HepG2 (cell line): ENCODE measurements at regions not wholly inside any gene's neighbourhood (a gene's known extent, or its start where the extent isn't known, plus 50 kb on each side); places are given as distances from the start of the nearest gene placed in this dataset.

Experiments used
- ATAC-seq: fragments of 200-7000 bp; cut with Tn5 transposase; 3 replicates; pipeline ENCODE4 v1.9.1; 2020; ENCODE audit warnings: mild to moderate bottlenecking, moderate library complexity
- BruUV-seq: library from RNA; stranded (reverse); fragments of 400-500 nt; replicated peaks from 2 replicates; lab custom pipeline; 2021; lab: Mats Ljungman, UMichigan
- CTCF ChIA-PET: fragments of 300-600 bp; formaldehyde crosslinking; extraction: SDS; loops from one replicate; lab custom pipeline; 2021; ENCODE audit warnings: low total read pairs, inconsistent platforms, low intra/inter-chr PET ratio; lab: Yijun Ruan, JAX
- POLR2A ChIA-PET: fragments of 350-600 bp; sonication (Branson Sonifier 250); formaldehyde crosslinking; loops from one replicate; lab custom pipeline; 2020; ENCODE audit warnings: antibody characterized with exemption, inconsistent platforms; lab: Yijun Ruan, JAX
- DNase-seq: peaks from one replicate; pipeline ENCODE4 v3.0.0-alpha.2; 2015; ENCODE audit warnings: low spot score
- FAIRE-seq: peaks from 3 replicates; lab custom pipeline; 2011; peaks lifted over from hg19 to GRCh38; lab: Jason Lieb, UNC
- H2AFZ ChIP-seq: one replicate; pipeline ENCODE4 v1.6.1; 2011; ENCODE audit warnings: low read length, inconsistent platforms
- H3K27ac ChIP-seq: fragments of 300-600 bp; 3 replicates; pipeline ENCODE4 v1.8.0; 2011; ENCODE audit warnings: mixed run types, mild to moderate bottlenecking, mixed read lengths, low read length, inconsistent platforms; ENCODE audit not compliant: insufficient read depth; ENCODE audit errors: extremely low read length
- H3K27me3 ChIP-seq, 2 experiments: fragments of 200-600 bp in 1 of 2; 2 replicates in 1 of 2; 3 replicates in 1 of 2; pipeline versions ENCODE4 v1.6.0 to v1.8.0; 2011; ENCODE audit warnings: low read length in 2 of 2, mild to moderate bottlenecking in 2 of 2, moderate library complexity in 2 of 2, inconsistent platforms in 1 of 2; ENCODE audit not compliant: insufficient read depth in 2 of 2, control insufficient read depth in 1 of 2
- H3K36me3 ChIP-seq, 2 experiments: fragments of 200-600 bp in 1 of 2; replicated peaks in 1 of 2; 2 replicates in 1 of 2; 3 replicates in 1 of 2; pipeline versions ENCODE4 v1.5.1 to v1.8.0; 2011; ENCODE audit warnings: low read length in 2 of 2, inconsistent platforms in 1 of 2; ENCODE audit not compliant: insufficient read depth in 2 of 2, control insufficient read depth in 1 of 2
- H3K4me1 ChIP-seq: 2 replicates; pipeline ENCODE4 v1.5.1; 2012; ENCODE audit warnings: low read length, inconsistent platforms; ENCODE audit not compliant: insufficient read depth
- H3K4me2 ChIP-seq: 2 replicates; pipeline ENCODE4 v1.6.0; 2011; ENCODE audit warnings: low read depth, low read length, inconsistent platforms
- H3K4me3 ChIP-seq, 3 experiments: fragments of 200-600 bp in 1 of 3; sonication (generic), shearing (Covaris generic) in 1 of 3; replicated peaks in 1 of 3; 2 replicates each; pipeline ENCODE4 v1.5.1; 2011 to 2016; ENCODE audit warnings: low read length in 3 of 3, inconsistent platforms in 2 of 3, low read depth in 2 of 3, mild to moderate bottlenecking in 2 of 3, control low read depth in 1 of 3, mixed read lengths in 1 of 3; ENCODE audit not compliant: insufficient read depth in 1 of 3
- H3K79me2 ChIP-seq: one replicate; pipeline ENCODE4 v1.6.1; 2011; ENCODE audit warnings: low read length, inconsistent platforms; ENCODE audit not compliant: insufficient read depth
- H3K9ac ChIP-seq: 2 replicates; pipeline ENCODE4 v1.6.0; 2011; ENCODE audit warnings: mild to moderate bottlenecking, low read depth, low read length, inconsistent platforms; ENCODE audit not compliant: insufficient read depth
- H3K9me3 ChIP-seq: 2 replicates; pipeline ENCODE4 v1.5.1; 2012; ENCODE audit warnings: mild to moderate bottlenecking, low read length
- H4K20me1 ChIP-seq: 2 replicates; pipeline ENCODE4 v1.6.0; 2011; ENCODE audit warnings: inconsistent platforms, mild to moderate bottlenecking, low read length, moderate library complexity; ENCODE audit not compliant: insufficient read depth
- DR1 ChIP-seq: sonication (generic); formaldehyde crosslinking; IDR thresholded peaks from 2 replicates; pipeline ENCODE4 v1.8.0; 2021; ENCODE audit warnings: mild to moderate bottlenecking, missing genetic modification reagents, inconsistent platforms
- GATAD2A ChIP-seq: IDR thresholded peaks from 2 replicates; pipeline ENCODE4 v1.6.1; 2016
- MIER2 ChIP-seq: IDR thresholded peaks from 2 replicates; pipeline ENCODE4 v1.6.1; 2016; ENCODE audit warnings: missing biosample characterization, missing genetic modification reagents
- SUZ12 ChIP-seq: fragments of 150-350 bp; IDR thresholded peaks from 2 replicates; pipeline ENCODE4 v1.6.1; 2014; ENCODE audit warnings: low read depth, low read length
- TP53 ChIP-seq: sonication (generic); formaldehyde crosslinking; conservative IDR thresholded peaks from 2 replicates; pipeline ENCODE4 v1.4.0; 2020; ENCODE audit warnings: missing genetic modification reagents
- ZNF24 ChIP-seq: fragments of 450-650 bp; IDR thresholded peaks from 2 replicates; pipeline ENCODE4 v1.6.1; 2017; ENCODE audit warnings: antibody characterized with exemption, mild to moderate bottlenecking
- ZNF543 ChIP-seq: sonication (generic); formaldehyde crosslinking; IDR thresholded peaks from 2 replicates; pipeline ENCODE4 v1.4.0; 2020; ENCODE audit warnings: mild to moderate bottlenecking, missing genetic modification reagents
- ZNF607 ChIP-seq: sonication (generic); formaldehyde crosslinking; IDR thresholded peaks from 2 replicates; pipeline ENCODE4 v1.5.1; 2020; ENCODE audit warnings: missing genetic modification reagents, mild to moderate bottlenecking, borderline replicate concordance
- ZNF780A ChIP-seq: sonication (generic); formaldehyde crosslinking; IDR thresholded peaks from 2 replicates; pipeline ENCODE4 v1.8.0; 2022; ENCODE audit warnings: mild to moderate bottlenecking, missing genetic modification reagents, moderate library complexity
- WGBS: methylation state at CpG from one replicate; pipeline ENCODE4 v1.1.6; 2017; ENCODE audit warnings: low lambda C conversion rate; 5-methylcytosine and 5-hydroxymethylcytosine counted together
- in situ Hi-C: cut with HindIII; loops from 2 replicates; pipeline ENCODE4 v1.10.0; 2017; ENCODE audit warnings: low pct_unique_long_range_greater_than_20kb; ENCODE audit not compliant: extremely low pct_ligation_motif_present
- intact Hi-C: fragments of 100-400 bp; cut with micrococcal nuclease; formaldehyde crosslinking; loops from one replicate; pipeline ENCODE4 v1.10.0; 2022; ENCODE audit not compliant: unreplicated experiment
- TF ChIP-seq, protein P1 (sequence below): sonication (generic); formaldehyde crosslinking; IDR thresholded peaks from 2 replicates; pipeline ENCODE4 v1.8.0; 2023; ENCODE audit warnings: mild to moderate bottlenecking, missing genetic modification reagents
- TF ChIP-seq, protein P2 (sequence below): sonication (generic); formaldehyde crosslinking; IDR thresholded peaks from 2 replicates; pipeline ENCODE4 v1.4.0; 2020; ENCODE audit warnings: mild to moderate bottlenecking, missing genetic modification reagents
- TF ChIP-seq, protein P3 (sequence below): sonication (generic); formaldehyde crosslinking; IDR thresholded peaks from 2 replicates; pipeline ENCODE4 v1.5.1; 2020; ENCODE audit warnings: mild to moderate bottlenecking, missing genetic modification reagents
- TF ChIP-seq, protein P4 (sequence below): sonication (generic); formaldehyde crosslinking; IDR thresholded peaks from 2 replicates; pipeline ENCODE4 v1.5.0; 2020; ENCODE audit warnings: missing genetic modification reagents, mild to moderate bottlenecking, borderline replicate concordance

DNA sequence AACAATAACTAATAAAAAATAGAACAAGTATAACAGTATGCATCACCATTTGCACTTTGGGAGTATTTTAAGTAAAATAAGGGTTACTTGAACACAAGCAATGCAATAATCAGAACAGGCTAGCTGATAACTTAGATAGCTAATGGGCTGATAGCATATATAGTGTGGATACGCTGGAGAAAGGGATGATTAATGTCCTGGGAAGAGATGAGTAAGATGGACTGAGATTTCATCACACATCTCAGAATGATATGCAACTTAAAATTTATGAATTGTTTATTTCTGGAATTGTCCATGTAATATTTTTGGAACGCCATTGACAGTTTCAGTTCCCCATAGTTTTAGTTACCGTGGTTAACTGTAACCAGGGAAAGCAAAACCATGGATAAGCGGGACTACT lies 173.6 kb downstream of the ISL1 start:
- WGBS: 2% methylated on average over 4 of the region's 4 CpGs
- DNase-seq: no peak
- Histone ChIP-seq H3K79me2 (no peaks in the 10 kb centered on the region), H3K27me3 (no peaks in the 10 kb centered on the region), H3K27ac (no peak overlapping the region), H4K20me1 (no peaks in the 10 kb centered on the region), H2AFZ (no peak overlapping the region), H3K4me1 (no peaks in the 10 kb centered on the region)
- BruUV-seq: no TSS peak
- CTCF ChIA-PET: no interaction called here
- intact Hi-C loops: no loop called here
- TF ChIP-seq ZNF607 (CRISPR knock-in tag): no peak
- no peak for TF ChIP-seq ZNF780A
- TF ChIP-seq GATAD2A (CRISPR knock-in tag): no peak
- no peak for TF ChIP-seq MIER2 (CRISPR knock-in tag)
- TF ChIP-seq TP53 (CRISPR knock-in tag): no peak
- no peak for TF ChIP-seq DR1 (CRISPR knock-in tag)
- no peak for TF ChIP-seq ZNF543 (CRISPR knock-in tag)
- TF ChIP-seq, protein P1, sequence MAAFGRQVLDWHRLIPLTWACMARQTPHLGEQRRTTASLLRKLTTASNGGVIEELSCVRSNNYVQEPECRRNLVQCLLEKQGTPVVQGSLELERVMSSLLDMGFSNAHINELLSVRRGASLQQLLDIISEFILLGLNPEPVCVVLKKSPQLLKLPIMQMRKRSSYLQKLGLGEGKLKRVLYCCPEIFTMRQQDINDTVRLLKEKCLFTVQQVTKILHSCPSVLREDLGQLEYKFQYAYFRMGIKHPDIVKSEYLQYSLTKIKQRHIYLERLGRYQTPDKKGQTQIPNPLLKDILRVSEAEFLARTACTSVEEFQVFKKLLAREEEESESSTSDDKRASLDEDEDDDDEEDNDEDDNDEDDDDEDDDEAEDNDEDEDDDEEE (CRISPR knock-in tag): no peak
- TF ChIP-seq, all 625 proteins: peak for 0
- no peak overlapping the region for H3K4me3 ChIP-seq
- H3K9ac ChIP-seq: no peak overlapping the region
- in situ Hi-C loops: no loop called here
- POLR2A ChIA-PET: no interaction called here
- H3K36me3 ChIP-seq: no peaks in the 10 kb centered on the region
- H3K4me2 ChIP-seq: no peak overlapping the region
- no peaks in the 10 kb centered on the region for H3K9me3 ChIP-seq
- ATAC-seq (no peak), FAIRE-seq (no peak)

DNA sequence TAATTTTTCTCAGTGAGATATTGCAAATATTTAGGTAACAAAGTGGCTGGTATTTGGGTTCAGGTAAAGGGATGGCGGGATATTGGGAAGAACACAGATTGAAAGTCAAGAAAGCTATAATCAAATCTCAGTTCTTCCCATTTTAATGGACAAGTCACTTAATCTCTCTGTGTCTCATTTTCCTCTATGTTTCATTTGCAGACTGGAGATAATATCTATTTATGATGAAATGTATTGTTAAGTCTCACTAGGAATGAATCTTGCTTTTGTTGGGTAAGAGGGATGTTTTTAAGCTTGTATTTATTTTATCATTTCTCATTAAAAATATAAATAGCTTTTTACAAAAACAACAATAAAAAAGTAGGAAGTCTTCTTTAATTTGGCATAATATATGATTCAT lies 175.4 kb downstream of the ISL1 start:
- H2AFZ ChIP-seq: no peak overlapping the region
- no peaks in the 10 kb centered on the region for H3K4me1 ChIP-seq
- CTCF ChIA-PET: no interaction called here
- no peaks in the 10 kb centered on the region for H4K20me1 ChIP-seq
- in situ Hi-C loops: no loop called here
- intact Hi-C loops: no loop called here
- FAIRE-seq: no peak
- 3% methylated on average over 1 of the region's 1 CpG for WGBS
- no peaks in the 10 kb centered on the region for H3K9me3 ChIP-seq
- H3K27ac ChIP-seq: no peak overlapping the region
- no peak overlapping the region for H3K4me3 ChIP-seq
- no peak for DNase-seq
- H3K9ac ChIP-seq: no peak overlapping the region
- no peak for ATAC-seq
- POLR2A ChIA-PET: no interaction called here
- H3K4me2 ChIP-seq: no peak overlapping the region
- H3K36me3 ChIP-seq: no peaks in the 10 kb centered on the region
- H3K79me2 ChIP-seq: no peaks in the 10 kb centered on the region
- no TSS peak for BruUV-seq
- H3K27me3 ChIP-seq: no peaks in the 10 kb centered on the region
- TF ChIP-seq ZNF24 (no peak), SUZ12 (no peak)
- TF ChIP-seq, protein P2, sequence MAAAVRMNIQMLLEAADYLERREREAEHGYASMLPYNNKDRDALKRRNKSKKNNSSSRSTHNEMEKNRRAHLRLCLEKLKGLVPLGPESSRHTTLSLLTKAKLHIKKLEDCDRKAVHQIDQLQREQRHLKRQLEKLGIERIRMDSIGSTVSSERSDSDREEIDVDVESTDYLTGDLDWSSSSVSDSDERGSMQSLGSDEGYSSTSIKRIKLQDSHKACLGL (CRISPR knock-in tag): no peak
- TF ChIP-seq, protein P3, sequence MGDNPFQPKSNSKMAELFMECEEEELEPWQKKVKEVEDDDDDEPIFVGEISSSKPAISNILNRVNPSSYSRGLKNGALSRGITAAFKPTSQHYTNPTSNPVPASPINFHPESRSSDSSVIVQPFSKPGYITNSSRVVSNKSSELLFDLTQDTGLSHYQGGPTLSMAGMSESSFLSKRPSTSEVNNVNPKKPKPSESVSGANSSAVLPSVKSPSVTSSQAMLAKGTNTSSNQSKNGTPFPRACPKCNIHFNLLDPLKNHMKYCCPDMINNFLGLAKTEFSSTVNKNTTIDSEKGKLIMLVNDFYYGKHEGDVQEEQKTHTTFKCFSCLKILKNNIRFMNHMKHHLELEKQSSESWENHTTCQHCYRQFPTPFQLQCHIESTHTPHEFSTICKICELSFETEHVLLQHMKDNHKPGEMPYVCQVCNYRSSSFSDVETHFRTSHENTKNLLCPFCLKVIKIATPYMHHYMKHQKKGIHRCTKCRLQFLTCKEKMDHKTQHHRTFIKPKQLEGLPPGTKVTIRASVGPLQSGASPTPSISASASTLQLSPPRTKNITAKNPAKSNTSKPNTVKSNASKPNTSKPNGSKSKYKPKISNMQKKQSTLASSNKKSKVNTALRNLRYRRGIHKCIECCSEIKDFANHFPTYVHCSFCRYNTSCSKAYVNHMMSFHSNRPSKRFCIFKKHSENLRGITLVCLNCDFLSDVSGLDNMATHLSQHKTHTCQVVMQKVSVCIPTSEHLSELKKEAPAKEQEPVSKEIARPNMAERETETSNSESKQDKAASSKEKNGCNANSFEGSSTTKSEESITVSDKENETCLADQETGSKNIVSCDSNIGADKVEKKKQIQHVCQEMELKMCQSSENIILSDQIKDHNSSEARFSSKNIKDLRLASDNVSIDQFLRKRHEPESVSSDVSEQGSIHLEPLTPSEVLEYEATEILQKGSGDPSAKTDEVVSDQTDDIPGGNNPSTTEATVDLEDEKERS (CRISPR knock-in tag): no peak
- TF ChIP-seq, protein P4, sequence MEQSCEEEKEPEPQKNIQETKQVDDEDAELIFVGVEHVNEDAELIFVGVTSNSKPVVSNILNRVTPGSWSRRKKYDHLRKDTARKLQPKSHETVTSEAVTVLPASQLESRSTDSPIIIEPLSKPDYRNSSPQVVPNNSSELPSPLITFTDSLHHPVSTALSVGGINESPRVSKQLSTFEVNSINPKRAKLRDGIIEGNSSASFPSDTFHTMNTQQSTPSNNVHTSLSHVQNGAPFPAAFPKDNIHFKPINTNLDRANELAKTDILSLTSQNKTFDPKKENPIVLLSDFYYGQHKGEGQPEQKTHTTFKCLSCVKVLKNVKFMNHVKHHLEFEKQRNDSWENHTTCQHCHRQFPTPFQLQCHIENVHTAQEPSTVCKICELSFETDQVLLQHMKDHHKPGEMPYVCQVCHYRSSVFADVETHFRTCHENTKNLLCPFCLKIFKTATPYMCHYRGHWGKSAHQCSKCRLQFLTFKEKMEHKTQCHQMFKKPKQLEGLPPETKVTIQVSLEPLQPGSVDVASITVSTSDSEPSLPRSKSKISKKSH: no peak
